ENCODE measurements at regions not wholly inside any gene's neighbourhood (a gene's known extent, or its start where the extent isn't known, plus 50 kb on each side); places are given as distances from the start of the nearest gene placed in this dataset.

GRCh38 chr10:3668276-3668965 lies 116.6 kb downstream of the KLF6 start:
- TF ChIP-seq REST (IDR thresholded peaks at IDR 0.05; ENCODE audit: insufficient read depth in 1 of 2, low read depth in 2 of 2, low read length in 2 of 2) (no peak), POLR2AphosphoS5 (IDR thresholded peaks at IDR 0.05; ENCODE audit: low read depth, low read length) (no peak), TAF1 (IDR thresholded peaks at IDR 0.05; ENCODE audit: borderline replicate concordance, insufficient read depth, low read length) (no peak)
